ENCODE measurements at regions not wholly inside any gene's neighbourhood (a gene's known extent, or its start where the extent isn't known, plus 50 kb on each side); places are given as distances from the start of the nearest gene placed in this dataset.

GRCh38 chr3:160132226-160132625 lies 93.0 kb upstream of the C3orf80 start:
- DNase-seq (ENCODE audit: low spot score) = no peak

GRCh38 chr3:160133757-160134156 lies 91.5 kb upstream of the C3orf80 start:
- no peak for DNase-seq (ENCODE audit: low spot score)

- no peak for DNase-seq (ENCODE audit: low spot score)
Observed at GRCh38 chr3:160134454-160134853, 90.8 kb upstream of the C3orf80 start.

- DNase-seq (ENCODE audit: low spot score) = no peak
Observed at GRCh38 chr3:160134964-160135363, 90.3 kb upstream of the C3orf80 start.

- no peak for DNase-seq (ENCODE audit: low spot score)
Observed at GRCh38 chr3:160135851-160136250, 89.4 kb upstream of the C3orf80 start.

GRCh38 chr3:160136421-160136820 lies 88.8 kb upstream of the C3orf80 start:
- no peak for DNase-seq (ENCODE audit: low spot score)

- no peak for DNase-seq (ENCODE audit: low spot score)
Observed at GRCh38 chr3:160139291-160139690, 85.9 kb upstream of the C3orf80 start.

- no peak for DNase-seq (ENCODE audit: low spot score)
Observed at GRCh38 chr3:160140756-160141155, 84.5 kb upstream of the C3orf80 start.

GRCh38 chr3:160141485-160142185 lies 83.6 kb upstream of the C3orf80 start:
- no peak for DNase-seq (ENCODE audit: low spot score)

GRCh38 chr3:160143482-160143881 lies 81.7 kb upstream of the C3orf80 start:
- no peak for DNase-seq (ENCODE audit: low spot score)

GRCh38 chr3:160150066-160150465 lies 75.2 kb upstream of the C3orf80 start:
- DNase-seq (ENCODE audit: low spot score) = no peak

GRCh38 chr3:160150525-160150924 lies 74.7 kb upstream of the C3orf80 start:
- DNase-seq (ENCODE audit: low spot score) = no peak

GRCh38 chr3:160152638-160153037 lies 72.6 kb upstream of the C3orf80 start:
- DNase-seq (ENCODE audit: low spot score) = no peak

GRCh38 chr3:160154033-160154432 lies 71.2 kb upstream of the C3orf80 start:
- DNase-seq (ENCODE audit: low spot score) = no peak

GRCh38 chr3:160154596-160154995 lies 70.6 kb upstream of the C3orf80 start:
- DNase-seq (ENCODE audit: low spot score) = no peak

- no peak for DNase-seq (ENCODE audit: low spot score)
Observed at GRCh38 chr3:160157321-160157720, 67.9 kb upstream of the C3orf80 start.

- DNase-seq (ENCODE audit: low spot score) = no peak
Observed at GRCh38 chr3:160159341-160159740, 65.9 kb upstream of the C3orf80 start.

- DNase-seq (ENCODE audit: low spot score) = no peak
Observed at GRCh38 chr3:160159806-160160205, 65.4 kb upstream of the C3orf80 start.

- DNase-seq (ENCODE audit: low spot score) = no peak
Observed at GRCh38 chr3:160161921-160162320, 63.3 kb upstream of the C3orf80 start.

- no peak for DNase-seq (ENCODE audit: low spot score)
Observed at GRCh38 chr3:160162440-160162839, 62.8 kb upstream of the C3orf80 start.

GRCh38 chr3:160163229-160163878 lies 61.9 kb upstream of the C3orf80 start:
- DNase-seq (ENCODE audit: low spot score) = peak; percentile 10

GRCh38 chr3:160168246-160168645 lies 57.0 kb upstream of the C3orf80 start:
- no peak for DNase-seq (ENCODE audit: low spot score)

GRCh38 chr3:160169139-160169976 lies 55.9 kb upstream of the C3orf80 start:
- DNase-seq (ENCODE audit: low spot score) = no peak

All from CD4-positive, alpha-beta T cell treated with Interleukin-15 for 4 hours (primary cell).